SK-N-DZ (cell line): ENCODE measurements at regions not wholly inside any gene's neighbourhood (a gene's known extent, or its start where the extent isn't known, plus 50 kb on each side); places are given as distances from the start of the nearest gene placed in this dataset.

Source experiments
- DNase-seq: peaks from one replicate; pipeline ENCODE4 v3.0.0-alpha.2; 2015; ENCODE audit warnings: low spot score

DNA sequence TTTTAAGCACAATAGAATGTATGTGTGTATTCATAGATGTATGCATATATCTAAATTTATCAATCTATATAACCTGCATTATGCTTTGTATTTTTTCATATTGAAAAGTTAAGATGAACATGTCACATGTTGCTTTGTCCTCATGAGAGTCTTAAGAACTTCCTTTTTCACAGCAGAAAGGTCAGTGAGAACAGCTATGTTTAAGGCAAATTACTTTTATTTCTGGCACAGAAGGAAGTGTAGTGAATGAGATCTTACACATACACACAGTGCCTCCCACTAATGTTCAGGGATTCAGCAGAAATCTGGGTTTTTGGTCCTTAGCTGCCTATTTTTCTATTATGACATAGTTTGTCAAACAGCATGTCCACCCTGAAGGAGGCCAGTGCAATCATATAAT, 134.8 kb downstream of the TMEM26 start:
- no peak for DNase-seq

DNA sequence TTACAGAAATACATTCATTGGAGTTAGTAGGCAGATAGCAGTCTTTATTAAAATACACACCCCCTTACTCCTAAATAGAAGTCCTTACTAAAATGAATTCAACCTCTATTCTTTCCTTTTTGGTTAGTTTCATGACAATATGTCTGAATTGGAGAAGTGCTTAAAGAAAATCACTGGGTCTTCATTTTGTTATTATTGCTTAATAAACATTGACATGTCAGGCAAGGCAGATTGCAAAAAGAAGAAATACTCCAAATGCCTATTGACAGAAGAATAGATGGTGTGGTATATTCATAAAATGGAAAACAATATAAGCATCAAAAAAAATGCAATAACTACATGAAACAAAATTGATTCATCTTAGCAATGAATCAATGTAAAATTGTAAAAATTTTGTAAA, 135.5 kb downstream of the TMEM26 start:
- DNase-seq, result no peak

DNA sequence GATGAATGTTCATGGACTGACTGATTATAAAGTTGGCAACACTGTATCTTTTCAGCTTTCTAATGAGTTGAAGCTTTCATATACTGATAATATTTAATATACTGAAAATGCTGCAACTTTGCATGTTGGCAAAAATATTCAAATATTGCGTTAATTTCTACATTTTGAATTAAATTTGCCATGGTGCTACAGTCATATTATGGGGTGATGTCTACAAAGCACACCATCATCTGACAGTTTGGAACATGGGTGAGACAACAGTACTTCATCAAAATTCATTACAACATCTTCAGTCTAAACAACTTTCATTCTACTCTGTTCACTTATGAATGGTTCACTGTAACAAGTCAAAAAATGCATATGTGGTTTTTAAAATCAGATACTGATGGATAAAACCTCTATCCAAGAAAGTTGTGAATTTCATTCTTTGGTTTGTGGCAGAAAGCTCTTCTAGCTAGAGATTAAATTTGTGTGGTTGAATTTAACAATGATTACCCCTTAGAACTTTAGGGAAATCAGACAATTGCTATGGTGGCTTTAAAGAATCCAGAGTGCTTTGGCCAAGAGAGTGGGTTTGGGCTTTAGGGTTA, 136.4 kb downstream of the TMEM26 start:
- no peak for DNase-seq

DNA sequence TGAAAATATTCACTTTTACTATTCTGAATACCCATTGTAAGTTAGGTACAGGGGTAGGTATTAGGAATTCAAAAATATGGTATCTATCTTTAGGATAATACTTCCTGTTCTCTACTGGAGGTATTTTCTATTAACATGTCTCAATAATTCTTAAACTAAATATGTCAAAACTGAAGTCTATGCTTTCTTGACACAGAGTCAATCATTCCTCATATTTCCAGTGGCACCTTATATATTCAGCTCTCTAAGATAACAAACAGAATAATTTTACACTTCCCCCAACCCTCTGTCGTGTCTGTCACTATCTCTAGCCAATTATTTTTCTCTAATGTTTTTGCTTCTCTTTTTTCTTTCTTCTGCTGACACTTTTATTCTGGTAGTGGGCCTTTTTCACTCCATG, 138.9 kb downstream of the TMEM26 start:
- no peak for DNase-seq

DNA sequence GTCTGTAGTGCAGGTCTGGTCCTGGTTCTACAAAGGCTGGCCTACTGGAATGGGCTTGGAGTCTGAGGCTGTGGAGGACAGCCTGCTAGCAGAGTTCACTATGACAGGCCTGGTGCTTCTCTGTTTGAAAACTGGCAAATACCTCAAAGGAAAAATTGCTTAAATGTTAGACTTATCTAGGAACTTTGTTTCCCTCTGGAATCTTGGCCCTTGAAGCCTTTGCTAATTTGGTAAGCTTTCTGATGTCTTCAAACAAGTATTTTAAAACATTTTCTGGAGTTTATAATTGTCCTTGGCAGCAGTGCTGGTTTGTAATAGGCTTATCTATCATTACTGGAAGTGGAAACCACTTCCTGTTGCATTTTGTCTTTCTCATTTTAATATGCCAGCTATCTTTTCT, 139.7 kb downstream of the TMEM26 start:
- no peak for DNase-seq

DNA sequence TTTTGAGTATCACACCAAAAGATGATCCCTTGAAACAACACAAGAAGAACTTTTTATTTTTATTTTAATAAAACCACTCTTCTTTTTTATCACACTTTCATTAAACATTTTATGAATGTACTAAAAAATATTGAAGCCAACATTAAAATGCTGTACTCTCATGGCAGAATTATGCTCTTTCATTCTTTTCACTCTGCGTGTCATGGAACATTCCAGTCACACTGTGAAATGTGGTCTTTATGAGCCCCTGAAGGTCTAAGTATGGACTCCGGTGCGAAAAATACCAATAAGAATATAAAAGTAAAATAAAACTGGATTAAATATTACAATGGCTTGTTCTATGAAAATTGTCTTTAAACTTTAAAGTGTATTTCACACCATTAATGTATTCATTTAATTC, 148.4 kb downstream of the TMEM26 start:
- DNase-seq, result no peak

DNA sequence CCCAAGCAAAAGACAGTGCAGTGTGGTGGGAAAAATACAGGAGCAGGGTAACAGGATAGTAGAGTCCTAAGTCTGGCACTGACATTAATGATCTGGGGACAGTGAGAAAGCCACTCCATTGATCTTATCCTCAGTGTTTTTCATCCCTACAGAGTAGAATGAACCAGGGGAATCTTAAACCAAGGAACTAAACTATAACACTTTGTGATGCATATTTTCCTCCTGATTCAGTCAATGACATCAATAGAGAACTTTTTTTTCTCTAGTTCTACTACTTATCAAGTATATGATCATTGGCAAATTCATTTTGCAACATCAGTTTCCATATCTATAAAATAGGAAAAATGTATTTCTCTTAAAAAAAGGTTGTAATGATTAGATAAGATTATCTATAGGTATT, 151.1 kb downstream of the TMEM26 start:
- DNase-seq, result no peak

DNA sequence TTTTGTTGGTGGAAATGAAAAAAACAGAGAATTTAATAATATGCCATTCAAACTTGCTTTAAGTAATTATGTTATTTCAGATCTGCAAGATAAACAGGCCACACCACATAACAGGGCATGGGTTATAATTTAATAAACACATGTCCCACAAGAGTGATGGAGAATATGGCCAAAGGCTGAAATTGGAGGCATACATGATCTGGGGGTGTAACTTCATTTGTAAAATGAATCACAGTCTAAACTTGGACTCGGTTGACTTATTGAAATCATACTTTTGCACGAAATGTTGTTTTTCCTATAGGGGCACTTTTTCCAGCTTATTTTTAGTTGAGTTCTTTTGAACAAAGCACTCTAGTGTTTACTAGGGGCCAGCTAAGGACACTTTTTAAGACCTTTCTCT, 151.6 kb downstream of the TMEM26 start:
- peak; percentile 43 for DNase-seq

DNA sequence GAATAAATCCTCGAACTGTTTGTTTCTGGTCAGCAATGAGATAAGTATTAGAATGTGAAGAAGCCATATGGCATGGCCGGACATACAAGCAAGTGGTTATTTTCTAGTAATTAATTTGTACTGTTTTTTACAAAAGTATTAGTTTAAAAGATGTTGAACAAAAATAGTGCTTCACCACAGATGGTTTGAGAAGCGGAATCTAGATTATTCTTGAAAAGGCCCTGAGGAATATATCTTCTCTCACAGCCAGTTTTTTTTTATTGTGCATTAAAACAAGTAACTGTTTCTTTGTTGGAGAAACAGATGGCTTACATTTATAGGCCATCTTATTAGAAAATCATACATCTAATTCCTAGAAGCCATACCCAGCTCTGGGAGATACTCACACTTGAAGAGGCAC, 153.3 kb downstream of the TMEM26 start:
- DNase-seq, result no peak

DNA sequence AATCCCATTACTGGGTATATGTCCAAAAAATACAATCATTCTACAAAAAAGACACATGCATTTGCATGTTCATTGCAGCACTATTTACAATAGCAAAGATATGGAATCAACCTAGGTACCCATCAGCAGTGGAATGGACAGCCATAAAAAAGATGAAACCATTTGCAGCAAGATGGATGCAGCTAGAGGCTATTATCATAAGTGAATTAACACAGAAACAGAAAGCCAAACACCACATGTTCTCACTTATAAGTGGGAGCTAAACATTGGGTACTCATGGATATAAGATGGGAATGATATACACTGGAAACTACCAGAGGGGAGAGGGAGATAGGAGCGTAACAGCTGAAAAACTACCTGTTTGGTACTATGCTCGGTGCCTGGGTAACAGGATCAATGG, 154.0 kb downstream of the TMEM26 start:
- DNase-seq, result peak; percentile 17

DNA sequence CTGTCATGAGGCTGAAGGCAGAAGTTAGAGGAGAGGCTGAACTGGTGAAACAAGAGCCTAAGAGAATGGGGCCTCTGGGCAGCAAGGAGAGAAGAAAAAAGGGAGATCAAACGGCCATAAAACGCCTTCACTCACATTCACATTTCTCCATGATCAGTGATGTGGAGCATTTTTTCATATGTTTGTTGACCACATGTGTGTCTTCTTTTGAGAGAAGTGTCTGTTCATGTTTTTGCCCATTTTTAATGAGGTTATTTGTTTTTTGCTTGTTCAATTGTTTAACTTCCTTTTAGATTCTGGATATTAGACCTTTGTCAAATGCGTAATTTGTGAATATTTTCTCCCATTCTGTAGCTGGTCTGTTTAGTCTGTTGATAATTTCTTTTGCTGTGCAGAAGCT, 155.0 kb downstream of the TMEM26 start:
- no peak for DNase-seq

DNA sequence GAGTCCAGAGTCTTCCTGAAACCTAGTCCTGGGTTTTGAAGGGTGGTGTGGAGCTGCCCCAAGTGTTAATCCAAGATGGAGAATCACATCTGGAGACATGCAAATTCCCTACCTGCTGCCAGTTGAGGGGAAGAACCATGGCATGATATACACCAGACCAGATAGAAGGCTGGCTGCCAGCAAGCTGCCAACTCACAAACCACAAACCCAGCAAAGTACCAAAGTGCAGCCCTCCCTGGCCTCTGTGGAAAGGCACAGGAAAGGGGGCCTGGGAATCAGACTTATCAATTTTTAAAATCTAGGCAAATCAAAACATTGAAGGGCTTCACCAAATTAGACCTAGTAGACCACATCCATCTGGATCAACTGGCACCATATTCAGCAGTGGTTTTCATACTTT, 157.0 kb downstream of the TMEM26 start:
- no peak for DNase-seq

DNA sequence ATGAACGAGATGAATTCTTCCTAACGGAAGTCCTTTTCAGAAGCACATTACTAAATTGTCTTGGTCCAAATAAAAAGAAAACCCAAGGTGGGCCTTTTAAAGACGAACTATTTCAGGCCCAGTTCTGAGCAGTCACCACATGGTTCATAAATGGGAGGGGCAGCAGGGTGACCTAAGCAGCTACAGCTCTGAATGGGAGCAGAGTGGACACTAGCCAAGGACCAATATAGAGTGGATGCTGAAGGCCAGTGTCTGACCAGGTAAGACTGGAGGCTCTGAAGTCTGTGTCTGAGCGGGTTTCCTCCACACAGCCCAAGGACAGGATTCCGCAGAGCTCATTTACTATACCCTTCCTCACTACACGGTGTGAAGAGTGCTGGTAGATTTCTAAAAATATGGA, 159.1 kb downstream of the TMEM26 start:
- no peak for DNase-seq

DNA sequence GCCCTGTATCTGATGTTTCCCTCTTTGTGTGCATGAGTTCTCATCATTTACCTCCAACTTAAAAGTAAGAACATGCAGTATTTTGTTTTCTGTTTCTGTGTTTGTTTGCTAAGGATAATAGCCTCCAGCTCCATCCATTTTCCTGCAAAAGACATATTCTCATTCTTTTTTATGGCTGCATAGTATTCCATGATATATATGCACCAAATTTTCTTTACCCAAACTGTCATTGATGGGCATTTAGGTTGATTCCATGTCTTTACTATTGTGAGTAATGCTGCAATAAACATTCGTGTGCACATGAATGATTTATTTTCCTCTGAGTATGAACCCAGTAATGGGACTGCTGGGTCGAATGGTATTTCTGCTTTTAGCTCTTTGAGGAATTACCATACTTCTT, 163.4 kb downstream of the TMEM26 start:
- DNase-seq, result no peak

DNA sequence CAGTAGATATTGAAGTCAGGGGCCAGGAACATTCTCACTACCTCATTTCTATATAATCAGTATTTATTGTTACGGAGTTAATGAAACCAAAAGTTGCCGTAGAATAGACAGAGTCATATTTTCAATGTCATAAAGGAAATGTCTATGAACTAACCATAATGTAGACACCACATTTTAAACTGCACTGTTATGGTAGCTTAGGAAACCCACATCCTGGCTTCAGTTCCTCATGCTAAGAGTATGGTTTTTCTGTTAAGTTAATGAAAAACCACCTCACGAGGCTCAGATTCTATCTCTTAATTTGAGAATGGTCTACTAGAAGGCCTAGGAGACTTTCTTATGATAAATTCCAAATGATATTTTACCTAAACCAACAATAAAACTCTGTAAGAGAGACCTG, 166.5 kb downstream of the TMEM26 start:
- DNase-seq, result no peak

DNA sequence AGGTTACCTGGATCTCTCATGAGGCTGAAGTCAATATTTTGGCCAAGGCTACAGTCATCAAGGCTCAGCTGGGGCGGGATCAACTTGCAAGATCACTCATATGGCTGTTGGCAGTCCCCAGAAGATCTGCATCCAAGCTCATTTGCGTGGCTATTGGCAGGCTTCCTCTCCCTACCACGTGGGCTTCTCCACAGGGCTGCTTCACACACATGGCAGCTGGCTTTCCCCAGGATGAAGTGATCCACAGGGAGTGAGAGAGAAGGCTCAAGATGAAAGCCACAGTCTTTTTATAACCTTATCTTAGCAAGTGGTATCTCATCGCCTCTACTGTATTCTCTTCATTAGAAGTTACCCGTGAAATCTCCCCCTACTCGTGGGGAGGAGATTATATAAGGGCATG, 167.4 kb downstream of the TMEM26 start:
- no peak for DNase-seq

DNA sequence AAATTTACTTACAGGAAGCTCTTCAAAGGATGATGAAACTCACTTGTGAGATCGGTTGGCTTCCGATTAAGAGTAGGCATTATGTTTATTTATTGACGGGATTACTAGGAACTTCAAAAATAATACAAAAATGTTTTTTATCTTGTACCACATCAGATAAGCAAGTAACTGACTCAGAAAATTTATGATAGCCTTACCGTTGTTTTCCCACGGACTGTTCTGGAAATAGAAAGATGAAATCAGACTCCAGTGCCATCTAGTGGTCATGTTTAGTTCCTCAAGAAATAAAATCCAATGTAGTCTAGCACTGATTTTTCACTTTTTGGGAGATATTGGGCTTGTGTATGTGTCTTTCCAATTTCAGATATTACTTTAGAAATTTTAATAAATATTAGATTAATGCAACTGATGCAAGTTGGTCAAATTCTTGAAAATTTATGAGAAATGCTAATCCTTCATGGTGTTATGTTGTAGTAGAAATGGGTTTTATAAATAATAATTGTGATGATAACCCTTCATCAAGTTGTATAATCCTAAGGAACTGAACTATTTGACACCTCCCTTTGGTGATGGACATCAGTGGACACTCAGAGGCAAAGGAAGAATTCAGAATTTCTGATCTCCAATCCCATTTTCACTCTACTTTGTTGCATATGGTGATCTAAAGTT, 168.8 kb downstream of the TMEM26 start:
- DNase-seq, result peak; percentile 57

DNA sequence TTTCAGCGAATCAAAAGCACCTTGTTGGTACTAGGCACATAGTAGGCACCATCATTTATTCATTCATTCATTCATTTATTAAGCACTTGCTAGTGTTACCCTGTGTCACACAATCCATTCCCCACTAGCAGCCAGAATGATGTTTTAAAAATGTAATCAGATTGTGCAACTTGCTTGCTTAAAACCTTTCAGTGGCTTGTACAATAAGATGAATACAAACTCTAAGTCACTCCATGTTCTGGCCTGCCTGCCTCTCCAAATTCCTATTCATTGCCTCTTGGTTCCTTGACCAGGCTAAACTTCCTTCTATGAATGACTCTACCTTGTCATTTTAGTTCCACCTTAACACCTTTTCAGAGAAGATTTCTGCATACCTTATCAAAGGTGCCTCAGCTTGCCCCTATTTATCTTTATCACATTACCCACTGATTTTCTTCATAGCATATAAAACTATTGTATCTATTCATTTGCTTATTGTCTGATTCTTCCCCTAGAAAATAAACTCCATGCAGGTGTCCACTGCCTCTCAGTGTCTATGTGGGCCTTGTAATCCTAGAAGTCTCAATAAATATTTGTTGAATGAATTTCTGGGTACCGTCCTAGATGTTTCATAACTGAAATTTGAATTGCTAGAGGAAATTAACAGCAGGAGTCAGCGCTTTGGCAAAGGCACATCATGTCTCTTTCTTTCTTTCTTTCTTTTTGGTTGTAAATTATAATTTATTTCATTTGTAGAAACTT, 169.5 kb downstream of the TMEM26 start:
- no peak for DNase-seq

DNA sequence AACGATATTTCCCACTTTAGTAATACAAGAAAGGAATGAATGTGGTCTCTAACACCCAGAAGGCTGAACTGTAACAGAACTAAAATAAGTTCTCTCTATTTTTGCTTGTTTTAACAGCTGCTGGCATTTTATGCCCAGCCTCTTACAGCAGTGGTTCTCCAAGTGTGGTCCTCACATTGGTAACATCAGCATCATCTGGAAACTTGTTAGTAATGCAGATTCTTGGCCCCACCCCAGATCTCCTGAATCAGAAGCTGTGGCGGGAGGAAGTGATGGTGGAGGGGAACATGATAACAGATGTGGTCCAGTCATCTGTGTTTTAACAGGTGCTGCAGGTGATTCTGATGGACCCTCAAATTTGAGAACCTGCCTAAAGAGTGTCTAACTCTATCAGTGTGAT, 170.1 kb downstream of the TMEM26 start:
- DNase-seq, result no peak

DNA sequence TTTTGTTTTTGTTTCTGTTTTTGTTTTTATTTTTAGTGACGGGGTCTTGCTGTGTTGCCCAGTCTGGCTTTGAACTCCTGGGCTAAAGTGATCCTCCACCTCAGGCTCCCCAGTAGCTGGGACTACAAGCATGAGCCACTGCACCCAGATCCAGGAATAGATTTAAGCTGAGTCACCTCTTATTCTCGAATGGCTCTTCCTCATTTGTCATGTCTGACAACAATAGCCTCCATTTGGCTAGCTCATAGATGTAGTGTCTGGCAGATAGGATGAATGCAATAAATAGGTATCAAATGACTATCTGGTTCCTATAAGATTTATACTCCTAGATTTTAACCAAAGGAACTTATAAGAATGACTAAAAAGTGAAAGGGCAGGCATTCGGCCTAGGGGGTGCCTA, 172.9 kb downstream of the TMEM26 start:
- DNase-seq, result no peak

DNA sequence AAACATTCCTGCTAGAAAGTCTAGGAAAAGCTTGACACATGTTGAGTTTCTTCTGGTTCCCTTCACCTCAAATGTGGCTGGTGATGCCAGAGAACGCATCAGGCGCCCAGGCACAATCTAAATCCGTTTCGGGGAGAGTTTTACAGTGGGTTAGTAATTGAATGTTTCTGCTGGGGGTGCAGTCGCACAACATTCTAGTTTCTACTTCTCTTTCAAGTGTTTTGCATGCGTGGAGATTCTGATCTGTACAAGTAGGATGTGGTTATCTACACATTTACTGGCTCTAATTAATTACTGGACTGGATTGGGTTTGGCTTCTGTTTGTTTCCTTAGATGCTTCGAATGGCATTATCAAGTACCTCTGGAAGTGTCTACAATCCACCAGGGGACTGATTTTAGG, 173.8 kb downstream of the TMEM26 start:
- DNase-seq, result no peak

DNA sequence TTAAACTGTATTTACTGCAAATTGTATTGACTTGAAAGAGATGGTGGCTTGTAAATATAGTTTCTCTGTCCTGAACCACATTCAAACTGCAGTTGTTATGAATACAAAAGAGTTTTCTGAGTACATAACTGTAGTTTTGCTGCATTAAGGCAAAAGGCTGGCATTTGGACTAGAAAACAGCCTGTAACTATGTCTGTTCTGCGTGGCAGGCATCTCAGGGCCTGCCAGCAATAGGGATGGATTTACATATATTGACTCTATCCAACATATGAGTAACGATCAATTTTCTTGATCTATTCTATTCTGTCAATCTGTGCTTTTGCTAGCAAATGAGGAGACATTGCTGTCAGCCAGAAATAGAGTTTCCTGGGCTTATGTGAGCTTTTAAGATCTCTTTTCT, 174.6 kb downstream of the TMEM26 start:
- no peak for DNase-seq

DNA sequence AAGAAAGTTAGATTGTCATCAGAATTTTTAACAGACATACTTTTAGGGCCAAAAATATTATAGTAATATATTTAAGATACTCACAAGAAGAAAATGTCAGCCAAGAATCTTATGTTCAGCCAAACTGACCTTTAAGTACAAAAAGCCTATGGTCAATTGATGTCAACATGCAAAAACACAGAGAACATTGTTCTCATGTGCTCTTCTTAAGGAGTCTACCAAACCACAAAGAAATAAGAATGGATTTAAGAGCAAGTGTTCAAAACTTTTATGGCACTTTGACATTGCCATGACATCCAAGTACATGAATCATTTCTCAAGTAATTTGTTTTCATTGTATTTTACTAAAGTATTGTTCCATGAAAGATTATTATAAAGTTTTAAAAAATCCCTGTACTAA, 180.4 kb downstream of the TMEM26 start:
- DNase-seq, result no peak
